Stimulated activated CD4-positive, alpha-beta T cell treated with anti-CD3 and anti-CD28 coated beads, TNF-alpha, amount 100 ng/mL, for 24 hours (primary cell): ENCODE measurements at regions not wholly inside any gene's neighbourhood (a gene's known extent, or its start where the extent isn't known, plus 50 kb on each side); places are given as distances from the start of the nearest gene placed in this dataset.
"Not testable (repeated sequence)": the region's sequence is repeated elsewhere in the genome, so short reads cannot be mapped to it uniquely, and the experiment has no call there.

Source experiments
- DNase-seq, 3 experiments: peaks; one replicate each; pipeline ENCODE4 v3.0.0-alpha.2; 2020; ENCODE audit warnings: low read depth in 3 of 3

GRCh38 chr18:71242981-71243380 lies 954.1 kb downstream of the SOCS6 start:
- no peak for DNase-seq

- no peak for DNase-seq
Observed at GRCh38 chr18:71238974-71239624, 950.3 kb downstream of the SOCS6 start.

GRCh38 chr18:71237641-71238040 lies 948.8 kb downstream of the SOCS6 start:
- no peak for DNase-seq

GRCh38 chr18:71233177-71233576 lies 944.3 kb downstream of the SOCS6 start:
- no peak for DNase-seq

GRCh38 chr18:71223486-71223885 lies 934.6 kb downstream of the SOCS6 start:
- no peak for DNase-seq

- DNase-seq = no peak
Observed at GRCh38 chr18:71221405-71221804, 932.6 kb downstream of the SOCS6 start.

- DNase-seq = not testable (repeated sequence)
Observed at GRCh38 chr18:71212739-71213138, 923.9 kb downstream of the SOCS6 start.

GRCh38 chr18:71212222-71212621 lies 923.4 kb downstream of the SOCS6 start:
- no peak for DNase-seq

GRCh38 chr18:71209944-71210343 lies 921.1 kb downstream of the SOCS6 start:
- DNase-seq = no peak

GRCh38 chr18:71194438-71194837 lies 905.6 kb downstream of the SOCS6 start:
- no peak for DNase-seq

- DNase-seq = no peak
Observed at GRCh38 chr18:71189581-71189980, 900.7 kb downstream of the SOCS6 start.

GRCh38 chr18:71168557-71169145 lies 879.8 kb downstream of the SOCS6 start:
- no peak for DNase-seq

- no peak for DNase-seq
Observed at GRCh38 chr18:71136487-71136886, 847.6 kb downstream of the SOCS6 start.

GRCh38 chr18:71134122-71134521 lies 845.3 kb downstream of the SOCS6 start:
- DNase-seq = no peak

GRCh38 chr18:71131918-71132317 lies 843.1 kb downstream of the SOCS6 start:
- DNase-seq = no peak

GRCh38 chr18:71130351-71130750 lies 841.5 kb downstream of the SOCS6 start:
- no peak for DNase-seq

- no peak for DNase-seq
Observed at GRCh38 chr18:71125581-71125980, 836.7 kb downstream of the SOCS6 start.

GRCh38 chr18:71116535-71116934 lies 827.7 kb downstream of the SOCS6 start:
- no peak for DNase-seq

GRCh38 chr18:71115261-71115660 lies 826.4 kb downstream of the SOCS6 start:
- no peak for DNase-seq

GRCh38 chr18:71114550-71115210 lies 825.8 kb downstream of the SOCS6 start:
- no peak for DNase-seq

- DNase-seq = no peak
Observed at GRCh38 chr18:71107244-71107643, 818.4 kb downstream of the SOCS6 start.

- no peak for DNase-seq
Observed at GRCh38 chr18:71106701-71107100, 817.9 kb downstream of the SOCS6 start.

GRCh38 chr18:71105994-71106546 lies 817.2 kb downstream of the SOCS6 start:
- no peak for DNase-seq
